Activated T-helper 17 cell treated with anti-CD3 and anti-CD28 coated beads, Interleukin-2, amount 50 U/mL, for 72 hours (primary cell): ENCODE measurements at regions not wholly inside any gene's neighbourhood (a gene's known extent, or its start where the extent isn't known, plus 50 kb on each side); places are given as distances from the start of the nearest gene placed in this dataset.

Source experiments
- ATAC-seq: fragments of 150-1000 bp; cut with Tn5 transposase; replicated peaks from 2 replicates; pipeline ENCODE4 v1.10.0; 2021; ENCODE audit warnings: mild to moderate bottlenecking, moderate library complexity
- H3K27ac Mint-ChIP-seq: one replicate; pipeline ENCODE4 v1.8.0; 2022; ENCODE audit warnings: mixed read lengths
- H3K27me3 Mint-ChIP-seq: one replicate; pipeline ENCODE4 v1.8.0; 2022; ENCODE audit warnings: mixed read lengths
- H3K36me3 Mint-ChIP-seq: one replicate; pipeline ENCODE4 v1.8.0; 2022; ENCODE audit warnings: low read depth, mild to moderate bottlenecking, mixed read lengths
- H3K4me1 Mint-ChIP-seq: one replicate; pipeline ENCODE4 v1.8.0; 2022; ENCODE audit warnings: mixed read lengths
- H3K4me3 Mint-ChIP-seq: one replicate; pipeline ENCODE4 v1.8.0; 2022; ENCODE audit warnings: mild to moderate bottlenecking, mixed read lengths
- H3K9me3 Mint-ChIP-seq: one replicate; pipeline ENCODE4 v1.8.0; 2022; ENCODE audit warnings: mixed read lengths

DNA sequence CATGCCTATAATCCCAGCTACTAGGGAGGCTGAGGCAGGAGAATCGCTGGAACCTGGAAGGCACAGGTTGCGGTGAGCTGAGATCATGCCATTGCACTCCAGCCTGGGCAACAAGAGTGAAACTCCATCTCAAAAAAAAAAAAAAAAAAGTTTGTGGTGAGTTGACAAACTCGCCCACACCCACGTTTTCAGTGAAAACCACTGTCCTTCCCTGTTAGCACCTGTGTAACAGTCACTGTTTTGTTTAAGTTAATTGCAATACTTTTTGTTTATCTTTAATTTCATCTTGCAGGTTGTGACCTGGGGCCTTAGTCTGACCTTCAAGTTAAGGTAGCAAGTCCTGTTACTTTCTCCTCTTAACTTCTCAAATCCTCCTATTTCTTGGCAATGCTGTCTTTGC lies 65.5 kb upstream of the SKOR2 start:
- no peaks in the 10 kb centered on the region for H3K4me1 Mint-ChIP-seq
- no peaks in the 10 kb centered on the region for H3K36me3 Mint-ChIP-seq
- no peak for ATAC-seq

DNA sequence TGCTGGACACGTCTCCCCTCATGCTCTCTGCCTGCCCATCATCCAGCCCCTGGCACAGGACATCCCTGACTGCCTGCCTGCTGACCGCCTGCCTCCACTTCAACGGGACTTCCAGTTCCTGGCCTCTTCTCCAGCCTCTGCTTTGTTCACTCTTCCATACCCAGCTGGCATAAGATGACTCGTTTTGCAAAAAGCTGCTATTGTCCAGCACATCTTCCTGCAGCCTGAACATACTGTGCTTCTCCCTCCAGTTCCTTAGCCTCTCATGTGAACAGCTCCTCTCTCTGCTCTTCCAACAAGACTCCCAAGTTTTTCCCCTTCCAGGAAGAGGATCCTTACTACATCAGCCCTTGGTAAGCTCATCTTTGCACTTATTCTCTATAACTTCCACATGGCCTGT lies 62.4 kb upstream of the SKOR2 start:
- Mint-ChIP-seq H3K27ac (no peak overlapping the region), H3K4me3 (no peak overlapping the region), H3K27me3 (peaks cover 28% of the 10 kb centered on the region), H3K4me1 (no peaks in the 10 kb centered on the region), H3K36me3 (no peaks in the 10 kb centered on the region), H3K9me3 (no peaks in the 10 kb centered on the region)
- ATAC-seq = no peak

More for the DNA sequence above, 65.5 kb upstream of the SKOR2 start:
- Mint-ChIP-seq H3K4me3 (no peak overlapping the region), H3K27ac (no peak overlapping the region), H3K9me3 (no peaks in the 10 kb centered on the region), H3K27me3 (peaks cover 24% of the 10 kb centered on the region)

DNA sequence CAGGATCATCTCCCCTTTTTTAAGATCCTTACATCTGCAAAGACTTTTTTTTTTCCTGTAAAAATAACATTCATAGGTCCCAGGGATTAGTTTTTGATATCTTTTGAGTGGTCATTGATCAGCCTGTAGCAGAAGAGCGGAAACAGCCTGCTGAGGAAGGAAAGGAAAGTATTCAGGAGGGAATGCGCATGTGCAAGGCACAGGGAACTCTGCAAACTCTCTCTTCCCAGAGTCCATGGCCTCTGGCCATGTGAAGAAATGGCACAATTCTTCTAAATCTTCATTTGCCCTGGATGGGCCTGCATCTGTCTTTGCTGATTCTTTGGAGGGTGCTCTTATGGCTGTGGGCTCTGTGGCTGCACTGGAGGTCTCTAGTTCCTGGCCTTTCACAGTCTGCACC lies 60.1 kb upstream of the SKOR2 start:
- Mint-ChIP-seq H3K4me1 (no peaks in the 10 kb centered on the region), H3K27me3 (peaks cover 20% of the 10 kb centered on the region), H3K27ac (no peak overlapping the region), H3K9me3 (no peaks in the 10 kb centered on the region), H3K36me3 (no peaks in the 10 kb centered on the region), H3K4me3 (no peak overlapping the region)
- ATAC-seq = no peak
